ENCODE measurements at regions not wholly inside any gene's neighbourhood (a gene's known extent, or its start where the extent isn't known, plus 50 kb on each side); places are given as distances from the start of the nearest gene placed in this dataset.
A peak's percentile ranks its signal among the peaks of the same experiment; 100 is the strongest.

DNA sequence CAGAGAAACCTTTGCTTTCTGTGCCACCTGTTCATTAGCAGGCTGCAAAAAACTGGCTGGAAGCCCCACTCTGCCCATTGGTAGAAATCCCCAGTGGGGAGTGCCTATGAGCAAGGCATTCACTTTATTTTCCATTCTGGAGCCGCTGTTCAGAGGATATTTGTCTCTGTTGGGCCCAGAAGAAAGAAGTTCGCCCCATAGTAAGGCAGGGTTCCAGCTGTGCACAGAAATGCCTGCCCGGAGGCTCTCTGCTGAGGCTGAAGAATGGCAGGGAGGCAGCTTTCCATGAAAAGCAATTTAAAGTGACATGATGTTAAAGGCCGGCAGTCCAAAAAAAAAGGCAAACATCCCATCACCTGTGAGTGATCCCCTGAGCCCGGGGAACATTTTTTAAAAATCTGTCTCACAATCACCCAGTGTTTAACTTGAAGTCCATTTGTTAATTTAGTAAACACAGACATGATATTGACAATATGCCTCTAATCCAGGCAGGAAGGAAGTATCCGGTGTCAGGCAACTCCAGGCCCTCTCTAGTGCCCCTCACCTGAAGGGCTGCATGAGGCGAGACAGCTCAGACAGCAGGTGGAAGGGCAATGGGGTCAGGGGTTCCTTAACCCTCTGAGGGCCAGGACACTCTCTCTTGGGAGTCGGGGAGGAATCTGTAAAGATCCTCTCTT lies 265.1 kb upstream of the SIX2 start:
- no peak for DNase-seq (ENCODE audit: low read depth, low spot score)
- Mint-ChIP-seq H3K36me3 (ENCODE audit: low read depth) (no peaks in the 10 kb centered on the region), H3K27me3 (ENCODE audit: low read depth) (no peaks in the 10 kb centered on the region), H3K9me3 (no peaks in the 10 kb centered on the region), H3K4me3 (no peak overlapping the region), H3K27ac (ENCODE audit: unreplicated experiment) (peak overlapping the region; percentile 10), H3K4me1 (peaks cover 25% of the 10 kb centered on the region)
- TF ChIP-seq, protein P1, sequence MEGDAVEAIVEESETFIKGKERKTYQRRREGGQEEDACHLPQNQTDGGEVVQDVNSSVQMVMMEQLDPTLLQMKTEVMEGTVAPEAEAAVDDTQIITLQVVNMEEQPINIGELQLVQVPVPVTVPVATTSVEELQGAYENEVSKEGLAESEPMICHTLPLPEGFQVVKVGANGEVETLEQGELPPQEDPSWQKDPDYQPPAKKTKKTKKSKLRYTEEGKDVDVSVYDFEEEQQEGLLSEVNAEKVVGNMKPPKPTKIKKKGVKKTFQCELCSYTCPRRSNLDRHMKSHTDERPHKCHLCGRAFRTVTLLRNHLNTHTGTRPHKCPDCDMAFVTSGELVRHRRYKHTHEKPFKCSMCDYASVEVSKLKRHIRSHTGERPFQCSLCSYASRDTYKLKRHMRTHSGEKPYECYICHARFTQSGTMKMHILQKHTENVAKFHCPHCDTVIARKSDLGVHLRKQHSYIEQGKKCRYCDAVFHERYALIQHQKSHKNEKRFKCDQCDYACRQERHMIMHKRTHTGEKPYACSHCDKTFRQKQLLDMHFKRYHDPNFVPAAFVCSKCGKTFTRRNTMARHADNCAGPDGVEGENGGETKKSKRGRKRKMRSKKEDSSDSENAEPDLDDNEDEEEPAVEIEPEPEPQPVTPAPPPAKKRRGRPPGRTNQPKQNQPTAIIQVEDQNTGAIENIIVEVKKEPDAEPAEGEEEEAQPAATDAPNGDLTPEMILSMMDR (conservative IDR thresholded peaks at IDR 0.05) = no peak

DNA sequence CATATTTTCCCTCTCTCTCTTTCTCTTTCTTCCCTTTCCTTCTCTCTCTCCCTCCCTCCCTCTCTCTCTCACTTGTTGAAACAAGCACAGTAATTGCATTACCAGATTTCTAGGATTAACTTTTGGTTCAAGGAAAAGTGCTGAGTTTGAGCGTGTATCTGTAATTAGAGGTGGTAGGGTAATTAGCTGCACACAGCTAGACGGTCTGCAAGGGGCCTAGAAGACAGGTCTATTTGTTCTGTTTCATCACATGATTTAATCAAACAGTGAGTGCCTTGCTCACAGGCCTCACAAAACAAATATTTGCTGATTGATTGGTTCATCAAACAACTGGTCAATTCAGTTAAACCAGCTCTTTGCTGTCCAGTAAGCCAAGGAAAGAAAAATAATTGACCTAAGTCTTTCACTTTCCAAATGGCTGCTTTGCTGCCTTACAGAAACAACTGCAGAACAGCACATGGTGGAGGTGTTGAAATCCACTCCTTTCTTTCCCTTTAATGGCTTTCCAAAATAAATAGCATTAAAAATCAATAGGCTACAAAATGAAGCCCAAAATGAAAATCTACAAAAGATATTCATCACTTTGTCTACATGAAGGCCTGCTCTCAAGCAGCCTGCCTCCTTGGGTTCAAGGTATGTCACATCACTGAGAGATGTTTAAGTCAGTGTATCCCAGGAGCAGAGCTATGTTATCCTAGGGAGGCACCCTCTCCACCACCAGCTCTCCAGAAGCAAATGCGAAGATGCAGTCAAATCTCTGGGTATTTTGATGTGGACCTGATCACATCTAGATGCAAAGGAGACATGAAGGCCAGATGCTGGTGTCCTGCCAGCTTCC lies 264.4 kb upstream of the SIX2 start:
- no peak overlapping the region for H3K4me3 Mint-ChIP-seq
- no peaks in the 10 kb centered on the region for H3K36me3 Mint-ChIP-seq (ENCODE audit: low read depth)
- no peak overlapping the region for H3K27ac Mint-ChIP-seq (ENCODE audit: unreplicated experiment)
- no peak for DNase-seq (ENCODE audit: low read depth, low spot score)
- no peaks in the 10 kb centered on the region for H3K9me3 Mint-ChIP-seq
- no peaks in the 10 kb centered on the region for H3K27me3 Mint-ChIP-seq (ENCODE audit: low read depth)
- H3K4me1 Mint-ChIP-seq = peaks cover 25% of the 10 kb centered on the region
- TF ChIP-seq, protein P1 (conservative IDR thresholded peaks at IDR 0.05) = no peak

DNA sequence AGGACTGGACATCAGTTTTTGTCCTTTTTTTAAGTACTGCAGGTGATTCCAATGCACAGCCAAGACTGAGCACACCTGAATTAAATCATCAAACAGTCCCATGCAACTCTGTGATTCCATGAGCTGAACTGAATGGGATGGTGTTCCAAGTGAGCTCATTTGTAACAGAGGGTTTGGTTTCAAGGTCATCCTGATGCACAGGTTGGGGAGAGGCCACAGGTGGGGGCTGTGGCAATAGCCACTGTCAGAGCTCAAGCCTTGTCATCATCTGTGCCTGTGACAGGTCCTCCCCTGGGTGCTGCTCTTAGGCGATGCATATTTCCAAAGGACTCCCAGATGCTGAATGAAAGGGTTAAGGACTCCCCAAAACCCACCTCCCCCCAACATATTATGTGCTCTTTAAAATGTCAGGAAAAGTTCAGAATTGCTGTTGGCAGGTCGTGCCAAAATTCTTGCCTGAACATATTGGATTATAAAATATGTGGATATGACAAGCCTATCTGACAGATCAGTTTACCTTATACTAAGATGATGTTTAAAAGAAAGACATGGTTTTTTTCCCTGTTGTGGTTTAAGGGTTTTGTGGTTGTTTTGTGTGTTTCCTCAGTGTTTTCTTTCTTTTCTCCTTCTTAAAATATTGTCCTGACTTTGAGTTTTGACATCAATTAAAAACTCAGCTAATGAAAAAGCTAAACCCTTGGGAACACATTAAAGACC lies 263.5 kb upstream of the SIX2 start:
- Mint-ChIP-seq H3K4me3 (no peak overlapping the region), H3K4me1 (peaks cover 25% of the 10 kb centered on the region), H3K27ac (ENCODE audit: unreplicated experiment) (no peak overlapping the region), H3K27me3 (ENCODE audit: low read depth) (no peaks in the 10 kb centered on the region), H3K9me3 (no peaks in the 10 kb centered on the region), H3K36me3 (ENCODE audit: low read depth) (no peaks in the 10 kb centered on the region)
- DNase-seq (ENCODE audit: low read depth, low spot score) = no peak
- TF ChIP-seq, protein P1 (conservative IDR thresholded peaks at IDR 0.05) = no peak

DNA sequence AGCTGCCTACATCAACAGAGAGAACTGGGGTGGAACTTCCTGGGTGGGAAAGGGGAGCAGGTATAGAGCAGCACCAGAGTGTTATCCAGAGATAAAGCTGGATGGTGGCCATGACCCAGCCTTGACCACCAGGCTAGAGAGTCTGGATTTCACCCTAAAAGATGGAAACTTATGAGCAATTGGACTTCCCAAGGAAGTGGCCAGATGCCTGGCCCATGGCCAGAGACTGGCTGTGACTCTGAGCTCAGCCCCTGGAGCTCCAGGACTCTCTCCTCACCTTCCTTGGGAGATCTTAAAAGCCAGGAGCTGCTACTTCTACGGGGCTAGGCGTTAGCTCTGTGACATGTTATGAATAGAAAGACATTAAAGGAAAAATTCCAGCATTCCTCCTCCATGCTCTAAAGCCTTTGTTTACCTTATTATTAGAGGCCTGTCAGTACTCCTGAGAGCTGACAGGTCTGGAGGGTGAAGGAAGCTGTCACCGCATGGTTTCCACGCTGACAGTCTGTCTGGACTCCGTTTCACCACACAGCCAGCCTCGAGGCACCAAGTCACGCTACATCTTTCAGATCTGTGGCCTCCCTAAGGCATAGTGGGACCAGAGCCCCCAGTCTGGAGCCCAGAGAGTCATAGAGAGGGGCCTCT lies 260.0 kb upstream of the SIX2 start:
- H3K27ac Mint-ChIP-seq (ENCODE audit: unreplicated experiment) = no peak overlapping the region
- no peak for DNase-seq (ENCODE audit: low read depth, low spot score)
- H3K4me3 Mint-ChIP-seq = no peak overlapping the region
- H3K9me3 Mint-ChIP-seq = no peaks in the 10 kb centered on the region
- H3K27me3 Mint-ChIP-seq (ENCODE audit: low read depth) = no peaks in the 10 kb centered on the region
- H3K36me3 Mint-ChIP-seq (ENCODE audit: low read depth) = no peaks in the 10 kb centered on the region
- TF ChIP-seq, protein P1 (conservative IDR thresholded peaks at IDR 0.05) = no peak
- peaks cover 9% of the 10 kb centered on the region for H3K4me1 Mint-ChIP-seq

DNA sequence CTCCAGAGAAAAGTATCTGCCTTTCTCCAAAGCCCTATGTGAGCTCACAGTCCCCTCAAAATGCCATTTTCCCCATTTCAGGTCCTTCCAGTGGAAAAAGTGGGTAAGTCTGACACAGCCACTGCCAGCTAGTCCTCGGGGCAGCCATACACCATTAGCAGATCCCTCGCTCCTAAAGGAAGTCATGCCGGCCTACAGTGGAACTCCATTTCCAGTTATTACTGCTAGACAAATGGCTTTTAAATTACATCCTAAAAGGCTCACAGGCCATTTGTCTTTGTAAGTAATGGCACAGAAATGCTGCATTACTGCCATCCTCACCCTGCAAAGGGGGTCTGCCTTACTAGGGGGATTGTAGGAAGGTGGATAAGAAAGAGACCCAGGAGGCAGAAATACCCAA lies 259.4 kb upstream of the SIX2 start:
- Mint-ChIP-seq H3K4me3 (no peak overlapping the region), H3K27ac (ENCODE audit: unreplicated experiment) (no peak overlapping the region), H3K36me3 (ENCODE audit: low read depth) (no peaks in the 10 kb centered on the region), H3K4me1 (peaks cover 4% of the 10 kb centered on the region), H3K27me3 (ENCODE audit: low read depth) (no peaks in the 10 kb centered on the region), H3K9me3 (no peaks in the 10 kb centered on the region)
- DNase-seq (ENCODE audit: low read depth, low spot score) = no peak
- TF ChIP-seq, protein P1 (conservative IDR thresholded peaks at IDR 0.05) = no peak

All from neural crest cell (in vitro differentiated cells).